ENCODE measurements at regions not wholly inside any gene's neighbourhood (a gene's known extent, or its start where the extent isn't known, plus 50 kb on each side); places are given as distances from the start of the nearest gene placed in this dataset.

- no peak for DNase-seq
- no peaks in the 10 kb centered on the region for H3K4me1 ChIP-seq (ENCODE audit: control insufficient read depth, insufficient read depth, low read length, poor library complexity, severe bottlenecking)
- H3K27ac ChIP-seq (ENCODE audit: insufficient read depth, low read length, poor library complexity, severe bottlenecking), result no peak overlapping the region
- H3K36me3 ChIP-seq (ENCODE audit: control insufficient read depth, insufficient read depth, low read length), result no peaks in the 10 kb centered on the region
- no peaks in the 10 kb centered on the region for H3K27me3 ChIP-seq (replicated peaks; ENCODE audit: control insufficient read depth, insufficient read depth, low read length, poor library complexity, severe bottlenecking)
- no peak overlapping the region for H3K4me3 ChIP-seq (ENCODE audit: insufficient read depth, low read depth, low read length, poor library complexity, severe bottlenecking)
- H3K9me3 ChIP-seq (ENCODE audit: control insufficient read depth, low read length), result no peaks in the 10 kb centered on the region
Measured at GRCh38 chr13:70457474-70457873, 349.2 kb upstream of the KLHL1 start.

GRCh38 chr13:70448820-70449219, 340.6 kb upstream of the KLHL1 start:
- H3K4me3 ChIP-seq (ENCODE audit: insufficient read depth, low read depth, low read length, poor library complexity, severe bottlenecking), result no peak overlapping the region
- no peaks in the 10 kb centered on the region for H3K36me3 ChIP-seq (ENCODE audit: control insufficient read depth, insufficient read depth, low read length)
- no peak for DNase-seq
- no peaks in the 10 kb centered on the region for H3K4me1 ChIP-seq (ENCODE audit: control insufficient read depth, insufficient read depth, low read length, poor library complexity, severe bottlenecking)
- no peaks in the 10 kb centered on the region for H3K27me3 ChIP-seq (replicated peaks; ENCODE audit: control insufficient read depth, insufficient read depth, low read length, poor library complexity, severe bottlenecking)
- no peaks in the 10 kb centered on the region for H3K9me3 ChIP-seq (ENCODE audit: control insufficient read depth, low read length)
- no peak overlapping the region for H3K27ac ChIP-seq (ENCODE audit: insufficient read depth, low read length, poor library complexity, severe bottlenecking)

- H3K4me3 ChIP-seq (ENCODE audit: insufficient read depth, low read depth, low read length, poor library complexity, severe bottlenecking), result no peak overlapping the region
- H3K27me3 ChIP-seq (replicated peaks; ENCODE audit: control insufficient read depth, insufficient read depth, low read length, poor library complexity, severe bottlenecking), result no peaks in the 10 kb centered on the region
- DNase-seq, result no peak
- no peaks in the 10 kb centered on the region for H3K36me3 ChIP-seq (ENCODE audit: control insufficient read depth, insufficient read depth, low read length)
- H3K9me3 ChIP-seq (ENCODE audit: control insufficient read depth, low read length), result no peaks in the 10 kb centered on the region
- no peak overlapping the region for H3K27ac ChIP-seq (ENCODE audit: insufficient read depth, low read length, poor library complexity, severe bottlenecking)
- no peaks in the 10 kb centered on the region for H3K4me1 ChIP-seq (ENCODE audit: control insufficient read depth, insufficient read depth, low read length, poor library complexity, severe bottlenecking)
Measured at GRCh38 chr13:70432276-70432805, 324.1 kb upstream of the KLHL1 start.

- Histone ChIP-seq H3K27me3 (replicated peaks; ENCODE audit: control insufficient read depth, insufficient read depth, low read length, poor library complexity, severe bottlenecking) (no peaks in the 10 kb centered on the region), H3K36me3 (ENCODE audit: control insufficient read depth, insufficient read depth, low read length) (no peaks in the 10 kb centered on the region), H3K9me3 (ENCODE audit: control insufficient read depth, low read length) (no peaks in the 10 kb centered on the region), H3K4me3 (ENCODE audit: insufficient read depth, low read depth, low read length, poor library complexity, severe bottlenecking) (no peak overlapping the region), H3K27ac (ENCODE audit: insufficient read depth, low read length, poor library complexity, severe bottlenecking) (no peak overlapping the region), H3K4me1 (ENCODE audit: control insufficient read depth, insufficient read depth, low read length, poor library complexity, severe bottlenecking) (no peaks in the 10 kb centered on the region)
- DNase-seq, result no peak
Measured at GRCh38 chr13:70430256-70430655, 322.0 kb upstream of the KLHL1 start.

- DNase-seq, result no peak
- Histone ChIP-seq H3K27ac (ENCODE audit: insufficient read depth, low read length, poor library complexity, severe bottlenecking) (no peak overlapping the region), H3K4me1 (ENCODE audit: control insufficient read depth, insufficient read depth, low read length, poor library complexity, severe bottlenecking) (no peaks in the 10 kb centered on the region), H3K27me3 (replicated peaks; ENCODE audit: control insufficient read depth, insufficient read depth, low read length, poor library complexity, severe bottlenecking) (no peaks in the 10 kb centered on the region), H3K36me3 (ENCODE audit: control insufficient read depth, insufficient read depth, low read length) (no peaks in the 10 kb centered on the region), H3K4me3 (ENCODE audit: insufficient read depth, low read depth, low read length, poor library complexity, severe bottlenecking) (no peak overlapping the region), H3K9me3 (ENCODE audit: control insufficient read depth, low read length) (no peaks in the 10 kb centered on the region)
Measured at GRCh38 chr13:70424928-70425327, 316.7 kb upstream of the KLHL1 start.

- Histone ChIP-seq H3K36me3 (ENCODE audit: control insufficient read depth, insufficient read depth, low read length) (no peaks in the 10 kb centered on the region), H3K4me1 (ENCODE audit: control insufficient read depth, insufficient read depth, low read length, poor library complexity, severe bottlenecking) (no peaks in the 10 kb centered on the region), H3K27ac (ENCODE audit: insufficient read depth, low read length, poor library complexity, severe bottlenecking) (no peak overlapping the region), H3K27me3 (replicated peaks; ENCODE audit: control insufficient read depth, insufficient read depth, low read length, poor library complexity, severe bottlenecking) (no peaks in the 10 kb centered on the region), H3K9me3 (ENCODE audit: control insufficient read depth, low read length) (no peaks in the 10 kb centered on the region), H3K4me3 (ENCODE audit: insufficient read depth, low read depth, low read length, poor library complexity, severe bottlenecking) (no peak overlapping the region)
- no peak for DNase-seq
Measured at GRCh38 chr13:70424428-70424827, 316.2 kb upstream of the KLHL1 start.

- no peaks in the 10 kb centered on the region for H3K36me3 ChIP-seq (ENCODE audit: control insufficient read depth, insufficient read depth, low read length)
- no peak overlapping the region for H3K4me3 ChIP-seq (ENCODE audit: insufficient read depth, low read depth, low read length, poor library complexity, severe bottlenecking)
- H3K27me3 ChIP-seq (replicated peaks; ENCODE audit: control insufficient read depth, insufficient read depth, low read length, poor library complexity, severe bottlenecking), result no peaks in the 10 kb centered on the region
- no peaks in the 10 kb centered on the region for H3K4me1 ChIP-seq (ENCODE audit: control insufficient read depth, insufficient read depth, low read length, poor library complexity, severe bottlenecking)
- DNase-seq, result no peak
- no peaks in the 10 kb centered on the region for H3K9me3 ChIP-seq (ENCODE audit: control insufficient read depth, low read length)
- H3K27ac ChIP-seq (ENCODE audit: insufficient read depth, low read length, poor library complexity, severe bottlenecking), result no peak overlapping the region
Measured at GRCh38 chr13:70415136-70415535, 306.9 kb upstream of the KLHL1 start.

- no peak for DNase-seq
- no peak overlapping the region for H3K27ac ChIP-seq (ENCODE audit: insufficient read depth, low read length, poor library complexity, severe bottlenecking)
- H3K36me3 ChIP-seq (ENCODE audit: control insufficient read depth, insufficient read depth, low read length), result no peaks in the 10 kb centered on the region
- no peaks in the 10 kb centered on the region for H3K4me1 ChIP-seq (ENCODE audit: control insufficient read depth, insufficient read depth, low read length, poor library complexity, severe bottlenecking)
- H3K27me3 ChIP-seq (replicated peaks; ENCODE audit: control insufficient read depth, insufficient read depth, low read length, poor library complexity, severe bottlenecking), result no peaks in the 10 kb centered on the region
- no peak overlapping the region for H3K4me3 ChIP-seq (ENCODE audit: insufficient read depth, low read depth, low read length, poor library complexity, severe bottlenecking)
- no peaks in the 10 kb centered on the region for H3K9me3 ChIP-seq (ENCODE audit: control insufficient read depth, low read length)
Measured at GRCh38 chr13:70408865-70409264, 300.6 kb upstream of the KLHL1 start.

- H3K4me3 ChIP-seq (ENCODE audit: insufficient read depth, low read depth, low read length, poor library complexity, severe bottlenecking), result no peak overlapping the region
- no peak for DNase-seq
- no peaks in the 10 kb centered on the region for H3K27me3 ChIP-seq (replicated peaks; ENCODE audit: control insufficient read depth, insufficient read depth, low read length, poor library complexity, severe bottlenecking)
- no peaks in the 10 kb centered on the region for H3K4me1 ChIP-seq (ENCODE audit: control insufficient read depth, insufficient read depth, low read length, poor library complexity, severe bottlenecking)
- H3K36me3 ChIP-seq (ENCODE audit: control insufficient read depth, insufficient read depth, low read length), result no peaks in the 10 kb centered on the region
- no peak overlapping the region for H3K27ac ChIP-seq (ENCODE audit: insufficient read depth, low read length, poor library complexity, severe bottlenecking)
- no peaks in the 10 kb centered on the region for H3K9me3 ChIP-seq (ENCODE audit: control insufficient read depth, low read length)
Measured at GRCh38 chr13:70407486-70407885, 299.2 kb upstream of the KLHL1 start.

- Histone ChIP-seq H3K27me3 (replicated peaks; ENCODE audit: control insufficient read depth, insufficient read depth, low read length, poor library complexity, severe bottlenecking) (no peaks in the 10 kb centered on the region), H3K4me3 (ENCODE audit: insufficient read depth, low read depth, low read length, poor library complexity, severe bottlenecking) (no peak overlapping the region), H3K9me3 (ENCODE audit: control insufficient read depth, low read length) (no peaks in the 10 kb centered on the region), H3K36me3 (ENCODE audit: control insufficient read depth, insufficient read depth, low read length) (no peaks in the 10 kb centered on the region), H3K4me1 (ENCODE audit: control insufficient read depth, insufficient read depth, low read length, poor library complexity, severe bottlenecking) (no peaks in the 10 kb centered on the region), H3K27ac (ENCODE audit: insufficient read depth, low read length, poor library complexity, severe bottlenecking) (no peak overlapping the region)
- DNase-seq, result no peak
Measured at GRCh38 chr13:70405266-70405665, 297.0 kb upstream of the KLHL1 start.
